ENCODE measurements at regions not wholly inside any gene's neighbourhood (a gene's known extent, or its start where the extent isn't known, plus 50 kb on each side); places are given as distances from the start of the nearest gene placed in this dataset.
"Not testable (repeated sequence)": the region's sequence is repeated elsewhere in the genome, so short reads cannot be mapped to it uniquely, and the experiment has no call there.

- in situ Hi-C loops (cut with MboI; ENCODE audit: low sequenced_read_pairs, unreplicated experiment) = no loop called here
- no peak for TF ChIP-seq CTCF (IDR thresholded peaks at IDR 0.05; ENCODE audit: borderline replicate concordance, control extremely low read depth, extremely low read depth, insufficient read depth, missing control alignments)
Observed at GRCh38 chr17:36687736-36688135, 86.4 kb downstream of the MRM1 start.

GRCh38 chr17:36689089-36689667 is 87.8 kb downstream of the MRM1 start:
- in situ Hi-C loops (cut with MboI; ENCODE audit: low sequenced_read_pairs, unreplicated experiment) = no loop called here
- no peak for TF ChIP-seq CTCF (IDR thresholded peaks at IDR 0.05; ENCODE audit: borderline replicate concordance, control extremely low read depth, extremely low read depth, insufficient read depth, missing control alignments)

More at GRCh38 chr17:36687736-36688135, 86.4 kb downstream of the MRM1 start:
- DNase-seq (ENCODE audit: low spot score) = no peak

GRCh38 chr17:36690190-36690589 is 88.8 kb downstream of the MRM1 start:
- TF ChIP-seq CTCF (IDR thresholded peaks at IDR 0.05; ENCODE audit: borderline replicate concordance, control extremely low read depth, extremely low read depth, insufficient read depth, missing control alignments) = no peak
- DNase-seq (ENCODE audit: low spot score) = no peak
- in situ Hi-C loops (cut with MboI; ENCODE audit: low sequenced_read_pairs, unreplicated experiment) = no loop called here

More at GRCh38 chr17:36689089-36689667, 87.8 kb downstream of the MRM1 start:
- DNase-seq (ENCODE audit: low spot score) = no peak

- in situ Hi-C loops (cut with MboI; ENCODE audit: low sequenced_read_pairs, unreplicated experiment) = no loop called here
- no peak for DNase-seq (ENCODE audit: low spot score)
- TF ChIP-seq CTCF (IDR thresholded peaks at IDR 0.05; ENCODE audit: borderline replicate concordance, control extremely low read depth, extremely low read depth, insufficient read depth, missing control alignments) = no peak
Observed at GRCh38 chr17:36691606-36692005, 90.2 kb downstream of the MRM1 start.

- DNase-seq (ENCODE audit: low spot score) = no peak
- TF ChIP-seq CTCF (IDR thresholded peaks at IDR 0.05; ENCODE audit: borderline replicate concordance, control extremely low read depth, extremely low read depth, insufficient read depth, missing control alignments) = no peak
- in situ Hi-C loops (cut with MboI; ENCODE audit: low sequenced_read_pairs, unreplicated experiment) = no loop called here
Observed at GRCh38 chr17:36695082-36695481, 93.7 kb downstream of the MRM1 start.

- DNase-seq (ENCODE audit: low spot score); in situ Hi-C loops (cut with MboI; ENCODE audit: low sequenced_read_pairs, unreplicated experiment): not testable (repeated sequence)
Observed at GRCh38 chr17:36695710-36696109, 94.3 kb downstream of the MRM1 start.

- TF ChIP-seq CTCF (IDR thresholded peaks at IDR 0.05; ENCODE audit: borderline replicate concordance, control extremely low read depth, extremely low read depth, insufficient read depth, missing control alignments) = no peak
- in situ Hi-C loops (cut with MboI; ENCODE audit: low sequenced_read_pairs, unreplicated experiment) = no loop called here
- DNase-seq (ENCODE audit: low spot score) = no peak
Observed at GRCh38 chr17:36696805-36697204, 95.4 kb downstream of the MRM1 start.

Measured in GM13976 (cell line).